A673 (cell line): ENCODE measurements at regions not wholly inside any gene's neighbourhood (a gene's known extent, or its start where the extent isn't known, plus 50 kb on each side); places are given as distances from the start of the nearest gene placed in this dataset.

Experiments
- CTCF ChIP-seq: fragments of 300-800, 200-600 bp; sonication (generic); conservative IDR thresholded peaks from 2 replicates; pipeline ENCODE4 v1.5.1; 2017; ENCODE audit warnings: low read depth, mild to moderate bottlenecking, antibody characterized with exemption, low read length, moderate library complexity, mixed read lengths
- EZH2 ChIP-seq: fragments of 200-600 bp; sonication (generic); IDR thresholded peaks from 2 replicates; pipeline ENCODE4 v1.6.1; 2017; ENCODE audit warnings: borderline replicate concordance, low read depth, mild to moderate bottlenecking, mixed read lengths, antibody characterized with exemption, low read length; ENCODE audit not compliant: poor library complexity, severe bottlenecking

- TF ChIP-seq CTCF (no peak), EZH2 (no peak)
Measured at GRCh38 chr6:168739381-168739780, 298.4 kb downstream of the SMOC2 start.
